GM21737 (cell line): ENCODE measurements at regions not wholly inside any gene's neighbourhood (a gene's known extent, or its start where the extent isn't known, plus 50 kb on each side); places are given as distances from the start of the nearest gene placed in this dataset.
"Not testable (repeated sequence)": the region's sequence is repeated elsewhere in the genome, so short reads cannot be mapped to it uniquely, and the experiment has no call there.

ENCODE experiments used
- ATAC-seq: cut with Tn5 transposase; IDR thresholded peaks from one replicate; pipeline ENCODE4 v1.9.1; 2021; ENCODE audit warnings: mild to moderate bottlenecking, moderate library complexity; ENCODE audit not compliant: unreplicated experiment

GRCh38 chr5:74407701-74408100, 232.8 kb downstream of the ENC1 start:
- ATAC-seq: no peak

GRCh38 chr5:74406844-74407243, 233.7 kb downstream of the ENC1 start:
- ATAC-seq: no peak

GRCh38 chr5:74405593-74405992, 234.9 kb downstream of the ENC1 start:
- no peak for ATAC-seq

- no peak for ATAC-seq
These were observed 235.7 kb downstream of the ENC1 start for GRCh38 chr5:74404574-74405508.

- no peak for ATAC-seq
These were observed 236.8 kb downstream of the ENC1 start for GRCh38 chr5:74403771-74404170.

GRCh38 chr5:74402553-74402952, 238.0 kb downstream of the ENC1 start:
- ATAC-seq: no peak

- no peak for ATAC-seq
These were observed 238.6 kb downstream of the ENC1 start for GRCh38 chr5:74401946-74402320.

GRCh38 chr5:74401281-74401945, 239.1 kb downstream of the ENC1 start:
- ATAC-seq: no peak

GRCh38 chr5:74400067-74400466, 240.5 kb downstream of the ENC1 start:
- no peak for ATAC-seq

- ATAC-seq: no peak
These were observed 243.5 kb downstream of the ENC1 start for GRCh38 chr5:74396913-74397622.

- ATAC-seq: no peak
These were observed 245.3 kb downstream of the ENC1 start for GRCh38 chr5:74394916-74395880.

- no peak for ATAC-seq
These were observed 246.0 kb downstream of the ENC1 start for GRCh38 chr5:74394528-74394915.

GRCh38 chr5:74393943-74394342, 246.6 kb downstream of the ENC1 start:
- ATAC-seq: no peak

GRCh38 chr5:74392711-74393351, 247.7 kb downstream of the ENC1 start:
- ATAC-seq: no peak

GRCh38 chr5:74391410-74391809, 249.1 kb downstream of the ENC1 start:
- no peak for ATAC-seq

- no peak for ATAC-seq
These were observed 249.7 kb downstream of the ENC1 start for GRCh38 chr5:74390822-74391221.

GRCh38 chr5:74390306-74390637, 250.3 kb downstream of the ENC1 start:
- ATAC-seq: no peak

- ATAC-seq: no peak
These were observed 250.8 kb downstream of the ENC1 start for GRCh38 chr5:74389531-74390305.

- ATAC-seq: not testable (repeated sequence)
These were observed 252.1 kb downstream of the ENC1 start for GRCh38 chr5:74388411-74388810.
